ENCODE measurements at regions not wholly inside any gene's neighbourhood (a gene's known extent, or its start where the extent isn't known, plus 50 kb on each side); places are given as distances from the start of the nearest gene placed in this dataset.

DNA sequence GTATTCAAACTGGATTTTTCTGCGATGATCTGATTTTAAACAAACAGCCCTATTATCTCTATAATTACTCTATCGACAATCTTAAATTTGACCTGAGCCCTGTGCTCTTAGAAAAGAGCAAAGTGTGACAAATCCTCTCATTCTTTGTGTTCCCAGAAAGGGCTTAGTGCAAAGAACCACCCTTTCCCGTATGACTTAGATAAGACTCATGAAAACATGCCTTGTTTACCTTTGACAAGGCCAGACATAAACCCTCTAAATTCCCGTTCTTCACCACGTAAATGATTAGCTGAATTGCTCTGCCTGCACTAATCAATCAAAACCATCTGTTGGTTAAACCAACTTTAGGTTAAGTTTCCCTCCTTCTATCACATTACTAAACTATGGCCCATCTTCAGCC, 285.7 kb upstream of the SEL1L start:
- DNase-seq (ENCODE audit: low read depth) = no peak
- TF ChIP-seq, protein P1, sequence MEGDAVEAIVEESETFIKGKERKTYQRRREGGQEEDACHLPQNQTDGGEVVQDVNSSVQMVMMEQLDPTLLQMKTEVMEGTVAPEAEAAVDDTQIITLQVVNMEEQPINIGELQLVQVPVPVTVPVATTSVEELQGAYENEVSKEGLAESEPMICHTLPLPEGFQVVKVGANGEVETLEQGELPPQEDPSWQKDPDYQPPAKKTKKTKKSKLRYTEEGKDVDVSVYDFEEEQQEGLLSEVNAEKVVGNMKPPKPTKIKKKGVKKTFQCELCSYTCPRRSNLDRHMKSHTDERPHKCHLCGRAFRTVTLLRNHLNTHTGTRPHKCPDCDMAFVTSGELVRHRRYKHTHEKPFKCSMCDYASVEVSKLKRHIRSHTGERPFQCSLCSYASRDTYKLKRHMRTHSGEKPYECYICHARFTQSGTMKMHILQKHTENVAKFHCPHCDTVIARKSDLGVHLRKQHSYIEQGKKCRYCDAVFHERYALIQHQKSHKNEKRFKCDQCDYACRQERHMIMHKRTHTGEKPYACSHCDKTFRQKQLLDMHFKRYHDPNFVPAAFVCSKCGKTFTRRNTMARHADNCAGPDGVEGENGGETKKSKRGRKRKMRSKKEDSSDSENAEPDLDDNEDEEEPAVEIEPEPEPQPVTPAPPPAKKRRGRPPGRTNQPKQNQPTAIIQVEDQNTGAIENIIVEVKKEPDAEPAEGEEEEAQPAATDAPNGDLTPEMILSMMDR (IDR thresholded peaks at IDR 0.05; ENCODE audit: control insufficient read depth, insufficient read depth, low read depth, low read length, missing control alignments) = no peak
- no peak overlapping the region for H3K4me3 ChIP-seq (ENCODE audit: control insufficient read depth, low read depth, low read length)

DNA sequence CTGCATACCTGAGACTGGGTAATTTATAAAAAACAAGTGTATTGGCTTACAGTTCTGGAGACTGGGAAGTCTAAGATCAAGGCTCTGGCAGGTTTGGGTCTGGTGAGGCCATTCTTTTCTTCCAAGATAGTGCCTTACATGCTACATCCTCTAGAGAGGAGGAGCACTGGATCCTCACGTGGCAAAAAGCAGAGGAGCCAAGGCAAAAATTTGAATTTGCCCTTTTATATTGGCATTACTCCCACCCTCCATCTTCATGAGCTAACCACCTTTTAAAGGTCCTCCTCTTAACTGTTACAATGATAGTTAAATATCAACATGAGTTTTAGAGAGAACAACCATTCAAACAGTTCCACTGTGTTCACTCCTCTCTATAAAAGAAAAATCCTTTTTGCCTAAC, 286.3 kb upstream of the SEL1L start:
- no peak overlapping the region for H3K4me3 ChIP-seq (ENCODE audit: control insufficient read depth, low read depth, low read length)
- TF ChIP-seq, protein P1 (IDR thresholded peaks at IDR 0.05; ENCODE audit: control insufficient read depth, insufficient read depth, low read depth, low read length, missing control alignments) = no peak
- no peak for DNase-seq (ENCODE audit: low read depth)

DNA sequence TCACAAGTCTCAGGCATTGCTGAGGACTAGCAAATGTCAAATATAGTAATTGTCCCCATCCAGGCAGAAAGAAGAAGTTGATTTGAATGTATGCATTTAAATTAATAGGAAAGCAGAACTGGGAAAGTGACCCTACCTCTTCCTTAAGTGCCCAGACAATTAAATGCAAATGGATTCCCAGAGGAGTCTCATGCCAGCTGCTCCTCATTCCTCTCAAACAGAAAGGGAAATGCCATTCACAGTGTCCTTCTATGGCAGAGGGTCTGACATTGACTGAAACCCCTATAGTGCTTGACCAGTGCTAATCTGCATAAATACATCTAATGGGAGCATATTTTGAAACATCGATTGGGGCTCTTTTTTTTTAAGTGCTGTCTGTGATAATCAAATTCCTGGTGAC, 292.4 kb upstream of the SEL1L start:
- TF ChIP-seq, protein P1 (IDR thresholded peaks at IDR 0.05; ENCODE audit: control insufficient read depth, insufficient read depth, low read depth, low read length, missing control alignments) = no peak
- DNase-seq (ENCODE audit: low read depth) = no peak
- no peak overlapping the region for H3K4me3 ChIP-seq (ENCODE audit: control insufficient read depth, low read depth, low read length)

DNA sequence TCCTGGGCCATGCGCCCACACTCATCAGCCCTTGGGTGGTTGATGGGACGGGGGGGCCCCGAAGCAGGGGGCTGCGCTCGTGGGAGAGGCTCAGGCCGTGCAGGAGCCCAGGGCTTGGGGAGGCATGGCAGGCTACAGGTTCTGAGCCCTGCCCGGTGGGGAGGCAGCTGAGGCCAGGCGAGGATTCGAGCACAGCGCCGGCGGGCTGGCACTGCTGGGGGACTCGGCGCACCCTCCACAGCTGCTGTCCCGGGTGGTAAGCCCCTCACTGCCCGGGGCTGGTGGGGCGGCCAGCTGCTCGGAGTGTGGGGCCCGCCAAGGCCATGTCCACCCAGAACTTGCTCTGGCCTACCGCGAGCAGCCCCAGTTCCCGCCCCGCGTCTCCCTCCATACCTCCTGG, 295.8 kb upstream of the SEL1L start:
- TF ChIP-seq, protein P1 (IDR thresholded peaks at IDR 0.05; ENCODE audit: control insufficient read depth, insufficient read depth, low read depth, low read length, missing control alignments) = no peak
- no peak for DNase-seq (ENCODE audit: low read depth)
- no peak overlapping the region for H3K4me3 ChIP-seq (ENCODE audit: control insufficient read depth, low read depth, low read length)

DNA sequence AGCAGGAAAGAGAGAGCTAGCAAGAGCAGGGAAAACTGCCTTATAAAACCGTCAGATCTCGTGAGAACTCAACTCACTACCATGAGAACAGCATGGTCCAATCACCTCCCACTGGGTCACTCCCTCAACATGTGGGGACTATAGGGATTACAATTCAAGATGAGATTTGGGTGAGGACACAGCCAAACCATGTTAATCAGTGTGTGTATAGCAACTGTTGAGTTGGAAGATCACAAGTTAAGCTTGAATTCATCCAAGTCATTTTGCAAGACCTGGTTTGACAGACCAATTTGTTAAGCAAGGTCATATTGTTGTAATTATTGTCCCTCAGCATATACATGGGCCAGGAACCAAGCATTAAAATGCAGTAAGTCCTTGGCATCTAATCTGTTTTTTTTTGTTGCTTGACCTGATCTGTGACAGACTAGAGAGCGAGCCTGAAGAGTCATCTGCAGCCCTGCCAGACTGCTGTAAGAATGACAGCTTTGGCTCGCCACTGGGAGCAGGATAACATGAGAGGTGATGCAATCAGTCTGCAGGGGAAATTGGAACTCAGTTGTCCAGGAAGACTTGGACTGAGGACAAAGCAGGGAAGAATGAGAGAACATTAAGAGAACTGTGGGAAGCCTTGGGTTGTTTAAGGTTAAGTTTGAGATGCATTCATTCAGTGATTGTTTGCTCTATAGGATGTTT, 297.6 kb upstream of the SEL1L start:
- no peak for DNase-seq (ENCODE audit: low read depth)
- H3K4me3 ChIP-seq (ENCODE audit: control insufficient read depth, low read depth, low read length) = no peak overlapping the region
- TF ChIP-seq, protein P1 (IDR thresholded peaks at IDR 0.05; ENCODE audit: control insufficient read depth, insufficient read depth, low read depth, low read length, missing control alignments) = no peak

DNA sequence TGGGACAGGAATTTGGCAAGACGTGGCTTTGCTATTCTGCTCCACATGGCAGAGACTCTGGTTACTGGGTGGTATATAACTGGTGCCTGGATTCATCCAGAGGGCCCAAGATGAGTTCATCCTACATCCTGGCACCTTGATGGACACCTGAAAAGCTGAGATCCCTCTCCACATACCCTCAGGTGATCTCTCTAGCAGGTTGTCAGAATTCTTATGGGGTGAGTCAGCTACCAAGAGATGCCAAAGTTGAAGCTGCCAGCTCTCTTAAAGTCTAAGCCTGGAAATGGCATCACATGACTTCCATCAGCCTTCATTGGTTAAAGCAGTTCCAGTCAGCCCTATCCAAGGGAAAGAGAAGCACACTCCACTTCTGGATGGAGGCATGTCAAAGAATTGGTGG, 300.7 kb upstream of the SEL1L start:
- TF ChIP-seq, protein P1 (IDR thresholded peaks at IDR 0.05; ENCODE audit: control insufficient read depth, insufficient read depth, low read depth, low read length, missing control alignments) = no peak
- no peak overlapping the region for H3K4me3 ChIP-seq (ENCODE audit: control insufficient read depth, low read depth, low read length)
- DNase-seq (ENCODE audit: low read depth) = no peak
